ENCODE measurements at regions not wholly inside any gene's neighbourhood (a gene's known extent, or its start where the extent isn't known, plus 50 kb on each side); places are given as distances from the start of the nearest gene placed in this dataset.

- H3K4me3 ChIP-seq: no peak overlapping the region
- no peaks in the 10 kb centered on the region for H3K4me1 ChIP-seq
- no peak for TF ChIP-seq CTCF (IDR thresholded peaks at IDR 0.05)
- TF ChIP-seq POLR2AphosphoS5 (IDR thresholded peaks at IDR 0.05): no peak
- TF ChIP-seq EP300 (IDR thresholded peaks at IDR 0.05): no peak
- no peak for TF ChIP-seq POLR2A (IDR thresholded peaks at IDR 0.05)
- H3K36me3 ChIP-seq: no peaks in the 10 kb centered on the region
- H3K27me3 ChIP-seq: no peaks in the 10 kb centered on the region
- DNase-seq (ENCODE audit: low spot score in 2 of 2): no peak
- H3K27ac ChIP-seq: no peak overlapping the region
- H3K9me3 ChIP-seq: no peaks in the 10 kb centered on the region
- 63% methylated on average over 7 of the region's 7 CpGs for WGBS
Measured at GRCh38 chr3:18077128-18077840, 334.9 kb upstream of the TBC1D5 start.

GRCh38 chr3:18076301-18076700 is 333.9 kb upstream of the TBC1D5 start:
- TF ChIP-seq EP300 (IDR thresholded peaks at IDR 0.05) (no peak), POLR2A (IDR thresholded peaks at IDR 0.05) (no peak), POLR2AphosphoS5 (IDR thresholded peaks at IDR 0.05) (no peak), CTCF (IDR thresholded peaks at IDR 0.05) (no peak)
- DNase-seq (ENCODE audit: low spot score in 2 of 2): no peak
- Histone ChIP-seq H3K27ac (no peak overlapping the region), H3K36me3 (no peaks in the 10 kb centered on the region), H3K4me1 (no peaks in the 10 kb centered on the region), H3K27me3 (no peaks in the 10 kb centered on the region), H3K4me3 (no peak overlapping the region), H3K9me3 (no peaks in the 10 kb centered on the region)
- 88% methylated on average over 1 of the region's 1 CpG for WGBS

GRCh38 chr3:18075799-18076198 is 333.4 kb upstream of the TBC1D5 start:
- WGBS: 98% methylated on average over 1 of the region's 1 CpG
- H3K36me3 ChIP-seq: no peaks in the 10 kb centered on the region
- no peak for TF ChIP-seq EP300 (IDR thresholded peaks at IDR 0.05)
- no peak for DNase-seq (ENCODE audit: low spot score in 2 of 2)
- H3K27ac ChIP-seq: no peak overlapping the region
- no peaks in the 10 kb centered on the region for H3K27me3 ChIP-seq
- H3K4me3 ChIP-seq: no peak overlapping the region
- H3K4me1 ChIP-seq: no peaks in the 10 kb centered on the region
- no peaks in the 10 kb centered on the region for H3K9me3 ChIP-seq

GRCh38 chr3:18071833-18072232 is 329.4 kb upstream of the TBC1D5 start:
- Histone ChIP-seq H3K36me3 (no peaks in the 10 kb centered on the region), H3K9me3 (no peaks in the 10 kb centered on the region), H3K27me3 (no peaks in the 10 kb centered on the region), H3K27ac (no peak overlapping the region), H3K4me3 (no peak overlapping the region), H3K4me1 (no peaks in the 10 kb centered on the region)
- DNase-seq (ENCODE audit: low spot score in 2 of 2): no peak
- TF ChIP-seq POLR2A (IDR thresholded peaks at IDR 0.05) (no peak), POLR2AphosphoS5 (IDR thresholded peaks at IDR 0.05) (no peak), EP300 (IDR thresholded peaks at IDR 0.05) (no peak), CTCF (IDR thresholded peaks at IDR 0.05) (no peak)

- no peak for DNase-seq (ENCODE audit: low spot score in 2 of 2)
- H3K27me3 ChIP-seq: no peaks in the 10 kb centered on the region
- TF ChIP-seq CTCF (IDR thresholded peaks at IDR 0.05) (no peak), POLR2A (IDR thresholded peaks at IDR 0.05) (no peak), EP300 (IDR thresholded peaks at IDR 0.05) (no peak), POLR2AphosphoS5 (IDR thresholded peaks at IDR 0.05) (no peak)
- no peaks in the 10 kb centered on the region for H3K36me3 ChIP-seq
- 55% methylated on average over 1 of the region's 1 CpG for WGBS
- no peaks in the 10 kb centered on the region for H3K9me3 ChIP-seq
- no peak overlapping the region for H3K27ac ChIP-seq
- H3K4me1 ChIP-seq: no peaks in the 10 kb centered on the region
- H3K4me3 ChIP-seq: no peak overlapping the region
Measured at GRCh38 chr3:18070944-18071343, 328.5 kb upstream of the TBC1D5 start.

- Histone ChIP-seq H3K27me3 (no peaks in the 10 kb centered on the region), H3K4me1 (no peaks in the 10 kb centered on the region), H3K9me3 (no peaks in the 10 kb centered on the region), H3K36me3 (no peaks in the 10 kb centered on the region), H3K27ac (no peak overlapping the region), H3K4me3 (no peak overlapping the region)
- DNase-seq (ENCODE audit: low spot score in 2 of 2): no peak
- WGBS: 72% methylated on average over 2 of the region's 2 CpGs
- TF ChIP-seq POLR2AphosphoS5 (IDR thresholded peaks at IDR 0.05) (no peak), CTCF (IDR thresholded peaks at IDR 0.05) (no peak), POLR2A (IDR thresholded peaks at IDR 0.05) (no peak), EP300 (IDR thresholded peaks at IDR 0.05) (no peak)
Measured at GRCh38 chr3:18070231-18070630, 327.8 kb upstream of the TBC1D5 start.

Measured in suprapubic skin (tissue), 4 donors.